Panc1 (cell line): ENCODE measurements at regions not wholly inside any gene's neighbourhood (a gene's known extent, or its start where the extent isn't known, plus 50 kb on each side); places are given as distances from the start of the nearest gene placed in this dataset.

ENCODE experiments used
- ATAC-seq: fragments of 200-7000 bp; cut with Tn5 transposase; 2 replicates; pipeline ENCODE4 v1.9.1; 2020; ENCODE audit warnings: mild to moderate bottlenecking, moderate library complexity
- BruUV-seq: library from RNA; stranded (reverse); fragments of 400-500 nt; replicated peaks from 2 replicates; lab custom pipeline; 2021; lab: Mats Ljungman, UMichigan
- CTCF ChIA-PET: fragments of 300-600 bp; sonication (Branson Sonifier 250); formaldehyde crosslinking; loops from one replicate; lab custom pipeline; 2022; ENCODE audit warnings: antibody characterized with exemption; lab: Charles Lee
- POLR2A ChIA-PET: fragments of 300-600 bp; sonication (Branson Sonifier 250); formaldehyde crosslinking; loops from one replicate; lab custom pipeline; 2022; ENCODE audit warnings: antibody characterized with exemption; lab: Charles Lee
- DNase-seq: peaks from one replicate; pipeline ENCODE4 v3.0.0-alpha.2; 2010; ENCODE audit warnings: low read depth, low spot score
- H3K27ac ChIP-seq: 2 replicates; pipeline ENCODE4 v1.5.1; 2011; ENCODE audit warnings: mild to moderate bottlenecking, low read length, inconsistent platforms
- H3K27me3 ChIP-seq: fragments of 200-500 bp; sonication (Bioruptor generic); 2 replicates; pipeline ENCODE4 v1.6.0; 2014; ENCODE audit warnings: low read length, inconsistent platforms; ENCODE audit not compliant: control insufficient read depth, insufficient read depth
- H3K36me3 ChIP-seq: fragments of 200-500 bp; sonication (Bioruptor generic); 2 replicates; pipeline ENCODE4 v1.5.1; 2014; ENCODE audit warnings: inconsistent platforms, mild to moderate bottlenecking, low read length, moderate library complexity; ENCODE audit not compliant: control insufficient read depth, insufficient read depth
- H3K4me1 ChIP-seq: 2 replicates; pipeline ENCODE4 v1.5.1; 2011; ENCODE audit warnings: inconsistent platforms, mild to moderate bottlenecking, low read length, moderate library complexity; ENCODE audit not compliant: control insufficient read depth, insufficient read depth
- H3K4me3 ChIP-seq, 2 experiments: 2 replicates each; pipeline ENCODE4 v1.5.1; 2011 to 2012; ENCODE audit warnings: low read depth in 2 of 2, low read length in 2 of 2, mild to moderate bottlenecking in 2 of 2, inconsistent platforms in 1 of 2, moderate library complexity in 1 of 2
- H3K9me3 ChIP-seq: fragments of 200-500 bp; sonication (Bioruptor generic); 2 replicates; pipeline ENCODE4 v1.5.1; 2014; ENCODE audit warnings: low read depth, mild to moderate bottlenecking, inconsistent platforms, low read length, moderate library complexity; ENCODE audit not compliant: control insufficient read depth, insufficient read depth
- CTCF ChIP-seq: fragments of 450-650 bp; IDR thresholded peaks from 2 replicates; pipeline ENCODE4 v1.5.1; 2017; ENCODE audit warnings: mild to moderate bottlenecking
- POLR2AphosphoS5 ChIP-seq: IDR thresholded peaks from 2 replicates; pipeline ENCODE4 v1.6.1; 2012; ENCODE audit warnings: mild to moderate bottlenecking, low read depth, low read length, moderate library complexity
- REST ChIP-seq, 2 experiments: IDR thresholded peaks; 2 replicates each; pipeline ENCODE4 v1.6.1; 2011 to 2012; ENCODE audit warnings: low read depth in 2 of 2, control low read depth in 1 of 2, low read length in 1 of 2, mild to moderate bottlenecking in 1 of 2, moderate library complexity in 1 of 2; ENCODE audit not compliant: insufficient read depth in 1 of 2
- SIN3A ChIP-seq: IDR thresholded peaks from 2 replicates; pipeline ENCODE4 v1.6.1; 2012; ENCODE audit warnings: low read depth, mild to moderate bottlenecking, low read length, moderate library complexity, borderline replicate concordance; ENCODE audit not compliant: insufficient read depth
- TCF7L2 ChIP-seq: IDR thresholded peaks from 2 replicates; pipeline ENCODE4 v1.6.1; 2011; ENCODE audit warnings: mild to moderate bottlenecking, low read depth, low read length, inconsistent platforms
- in situ Hi-C: cut with HindIII; loops from 2 replicates; pipeline ENCODE4 v1.10.0; 2016; ENCODE audit warnings: low sequenced_read_pairs, low pct_unique_long_range_greater_than_20kb
- intact Hi-C: fragments of 100-400 bp; cut with micrococcal nuclease; formaldehyde crosslinking; loops from one replicate; pipeline ENCODE4 v1.10.0; 2022; ENCODE audit not compliant: unreplicated experiment

- CTCF ChIA-PET = no interaction called here
- in situ Hi-C loops (no loop called here), intact Hi-C loops (no loop called here)
- no peak for DNase-seq
- TF ChIP-seq REST (IDR thresholded peaks at IDR 0.05; ENCODE audit: insufficient read depth in 1 of 2, low read depth in 2 of 2, low read length in 1 of 2) = no peak
- TF ChIP-seq CTCF = no peak
- no peak for TF ChIP-seq SIN3A
- TF ChIP-seq POLR2AphosphoS5 = no peak
- TF ChIP-seq TCF7L2 = no peak
- H3K27me3 ChIP-seq = no peaks in the 10 kb centered on the region
- no peak overlapping the region for H3K27ac ChIP-seq
- BruUV-seq = no TSS peak
- POLR2A ChIA-PET = no interaction called here
- H3K4me1 ChIP-seq = no peaks in the 10 kb centered on the region
- no peaks in the 10 kb centered on the region for H3K36me3 ChIP-seq
- H3K4me3 ChIP-seq = no peak overlapping the region
- ATAC-seq = no peak
- H3K9me3 ChIP-seq = no peaks in the 10 kb centered on the region
Measured at GRCh38 chr3:18790384-18790783, 357.9 kb upstream of the KCNH8 start.

- no peak for ATAC-seq
- DNase-seq = no peak
Measured at GRCh38 chr3:18789734-18790133, 358.6 kb upstream of the KCNH8 start.

More at GRCh38 chr3:18789734-18790133, 358.6 kb upstream of the KCNH8 start:
- Histone ChIP-seq H3K27ac (no peak overlapping the region), H3K4me1 (no peaks in the 10 kb centered on the region), H3K36me3 (no peaks in the 10 kb centered on the region), H3K9me3 (no peaks in the 10 kb centered on the region), H3K4me3 (no peak overlapping the region), H3K27me3 (no peaks in the 10 kb centered on the region)
- no peak for TF ChIP-seq TCF7L2
- no peak for TF ChIP-seq POLR2AphosphoS5
- TF ChIP-seq REST (IDR thresholded peaks at IDR 0.05; ENCODE audit: insufficient read depth in 1 of 2, low read depth in 2 of 2, low read length in 1 of 2) = no peak
- no peak for TF ChIP-seq CTCF
- TF ChIP-seq SIN3A = no peak
- BruUV-seq = no TSS peak
- ChIA-PET CTCF (no interaction called here), POLR2A (no interaction called here)
- intact Hi-C loops (no loop called here), in situ Hi-C loops (no loop called here)
